Astrocyte (in vitro differentiated cells and primary cell): ENCODE measurements at regions not wholly inside any gene's neighbourhood (a gene's known extent, or its start where the extent isn't known, plus 50 kb on each side); places are given as distances from the start of the nearest gene placed in this dataset.

Source experiments
- EZH2 ChIP-seq: IDR thresholded peaks from 2 replicates; pipeline ENCODE4 v1.6.1; 2012; ENCODE audit warnings: mild to moderate bottlenecking, low read length, inconsistent platforms; ENCODE audit not compliant: insufficient read depth
- TF ChIP-seq, protein P1 (sequence below): IDR thresholded peaks from 2 replicates; pipeline ENCODE4 v1.5.1; 2011; ENCODE audit warnings: low read depth, mild to moderate bottlenecking, inconsistent platforms, low read length, moderate library complexity; ENCODE audit not compliant: insufficient read depth

GRCh38 chr5:22908129-22908528 is 55.0 kb upstream of the CDH12 start:
- TF ChIP-seq, protein P1, sequence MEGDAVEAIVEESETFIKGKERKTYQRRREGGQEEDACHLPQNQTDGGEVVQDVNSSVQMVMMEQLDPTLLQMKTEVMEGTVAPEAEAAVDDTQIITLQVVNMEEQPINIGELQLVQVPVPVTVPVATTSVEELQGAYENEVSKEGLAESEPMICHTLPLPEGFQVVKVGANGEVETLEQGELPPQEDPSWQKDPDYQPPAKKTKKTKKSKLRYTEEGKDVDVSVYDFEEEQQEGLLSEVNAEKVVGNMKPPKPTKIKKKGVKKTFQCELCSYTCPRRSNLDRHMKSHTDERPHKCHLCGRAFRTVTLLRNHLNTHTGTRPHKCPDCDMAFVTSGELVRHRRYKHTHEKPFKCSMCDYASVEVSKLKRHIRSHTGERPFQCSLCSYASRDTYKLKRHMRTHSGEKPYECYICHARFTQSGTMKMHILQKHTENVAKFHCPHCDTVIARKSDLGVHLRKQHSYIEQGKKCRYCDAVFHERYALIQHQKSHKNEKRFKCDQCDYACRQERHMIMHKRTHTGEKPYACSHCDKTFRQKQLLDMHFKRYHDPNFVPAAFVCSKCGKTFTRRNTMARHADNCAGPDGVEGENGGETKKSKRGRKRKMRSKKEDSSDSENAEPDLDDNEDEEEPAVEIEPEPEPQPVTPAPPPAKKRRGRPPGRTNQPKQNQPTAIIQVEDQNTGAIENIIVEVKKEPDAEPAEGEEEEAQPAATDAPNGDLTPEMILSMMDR, result no peak
- no peak for TF ChIP-seq EZH2
